ENCODE measurements at regions not wholly inside any gene's neighbourhood (a gene's known extent, or its start where the extent isn't known, plus 50 kb on each side); places are given as distances from the start of the nearest gene placed in this dataset.

- no peak for DNase-seq
Observed at GRCh38 chr6:140602431-140603248, 1228.2 kb upstream of the CITED2 start.

GRCh38 chr6:140601021-140601808 is 1226.8 kb upstream of the CITED2 start:
- DNase-seq = no peak

- no peak for DNase-seq
Observed at GRCh38 chr6:140599916-140600315, 1225.5 kb upstream of the CITED2 start.

GRCh38 chr6:140597181-140597580 is 1222.7 kb upstream of the CITED2 start:
- DNase-seq = no peak

- DNase-seq = no peak
Observed at GRCh38 chr6:140594806-140595128, 1220.3 kb upstream of the CITED2 start.

- DNase-seq = no peak
Observed at GRCh38 chr6:140592877-140593276, 1218.4 kb upstream of the CITED2 start.

- no peak for DNase-seq
Observed at GRCh38 chr6:140590641-140591040, 1216.2 kb upstream of the CITED2 start.

- DNase-seq = no peak
Observed at GRCh38 chr6:140586426-140587061, 1212.1 kb upstream of the CITED2 start.

- DNase-seq = no peak
Observed at GRCh38 chr6:140581601-140582000, 1207.2 kb upstream of the CITED2 start.

GRCh38 chr6:140579918-140580317 is 1205.5 kb upstream of the CITED2 start:
- no peak for DNase-seq

GRCh38 chr6:140576004-140576555 is 1201.6 kb upstream of the CITED2 start:
- no peak for DNase-seq

- no peak for DNase-seq
Observed at GRCh38 chr6:140572867-140573266, 1198.4 kb upstream of the CITED2 start.

- no peak for DNase-seq
Observed at GRCh38 chr6:140572129-140572528, 1197.7 kb upstream of the CITED2 start.

- no peak for DNase-seq
Observed at GRCh38 chr6:140571145-140571544, 1196.7 kb upstream of the CITED2 start.

GRCh38 chr6:140567466-140567865 is 1193.0 kb upstream of the CITED2 start:
- no peak for DNase-seq

GRCh38 chr6:140566781-140567277 is 1192.4 kb upstream of the CITED2 start:
- DNase-seq = no peak

- DNase-seq = no peak
Observed at GRCh38 chr6:140563728-140564127, 1189.3 kb upstream of the CITED2 start.

GRCh38 chr6:140561701-140562100 is 1187.3 kb upstream of the CITED2 start:
- DNase-seq = no peak

GRCh38 chr6:140560671-140561070 is 1186.2 kb upstream of the CITED2 start:
- no peak for DNase-seq

GRCh38 chr6:140559458-140559857 is 1185.0 kb upstream of the CITED2 start:
- no peak for DNase-seq

- DNase-seq = no peak
Observed at GRCh38 chr6:140554421-140554820, 1180.0 kb upstream of the CITED2 start.

- no peak for DNase-seq
Observed at GRCh38 chr6:140548366-140548765, 1173.9 kb upstream of the CITED2 start.

- no peak for DNase-seq
Observed at GRCh38 chr6:140546640-140547039, 1172.2 kb upstream of the CITED2 start.
